SK-N-MC (cell line): ENCODE measurements at regions not wholly inside any gene's neighbourhood (a gene's known extent, or its start where the extent isn't known, plus 50 kb on each side); places are given as distances from the start of the nearest gene placed in this dataset.

Experiments used
- EZH2 ChIP-seq: fragments of 200-600 bp; sonication (generic); IDR thresholded peaks from one replicate; pipeline ENCODE4 v1.6.1; 2017; ENCODE audit warnings: antibody characterized with exemption
- FOXP2 ChIP-seq: optimal IDR thresholded peaks from 2 replicates; pipeline ENCODE3; 2011; ENCODE audit warnings: mild to moderate bottlenecking, moderate library complexity; ENCODE audit not compliant: insufficient read depth; ENCODE audit errors: extremely low read length, control extremely low read depth
- POLR2AphosphoS5 ChIP-seq: IDR thresholded peaks from 2 replicates; pipeline ENCODE4 v1.6.1; 2012; ENCODE audit warnings: mild to moderate bottlenecking, low read depth, low read length, borderline replicate concordance

GRCh38 chr1:78762113-78762512 is 112.5 kb downstream of the IFI44 start:
- TF ChIP-seq EZH2 (no peak), POLR2AphosphoS5 (no peak), FOXP2 (no peak)
